CD4-positive, alpha-beta T cell treated with Interleukin-21 for 1 hour (primary cell): ENCODE measurements at regions not wholly inside any gene's neighbourhood (a gene's known extent, or its start where the extent isn't known, plus 50 kb on each side); places are given as distances from the start of the nearest gene placed in this dataset.
"Not testable (repeated sequence)": the region's sequence is repeated elsewhere in the genome, so short reads cannot be mapped to it uniquely, and the experiment has no call there.

Experiments
- DNase-seq: peaks from one replicate; pipeline ENCODE4 v3.0.0-alpha.2; 2020

- no peak for DNase-seq
Observed at GRCh38 chr10:130926442-130926841, 385.1 kb downstream of the TCERG1L start.

- no peak for DNase-seq
Observed at GRCh38 chr10:130927157-130927556, 384.4 kb downstream of the TCERG1L start.

- DNase-seq, result no peak
Observed at GRCh38 chr10:130928306-130928705, 383.2 kb downstream of the TCERG1L start.

- DNase-seq, result no peak
Observed at GRCh38 chr10:130929422-130930325, 381.8 kb downstream of the TCERG1L start.

GRCh38 chr10:130930821-130931220 lies 380.7 kb downstream of the TCERG1L start:
- DNase-seq, result no peak

GRCh38 chr10:130931256-130931655 lies 380.3 kb downstream of the TCERG1L start:
- DNase-seq, result no peak

- no peak for DNase-seq
Observed at GRCh38 chr10:130932326-130933007, 379.1 kb downstream of the TCERG1L start.

GRCh38 chr10:130933008-130933390 lies 378.5 kb downstream of the TCERG1L start:
- no peak for DNase-seq

- DNase-seq, result no peak
Observed at GRCh38 chr10:130934293-130935127, 377.0 kb downstream of the TCERG1L start.

GRCh38 chr10:130935128-130935439 lies 376.4 kb downstream of the TCERG1L start:
- DNase-seq, result no peak

- DNase-seq, result no peak
Observed at GRCh38 chr10:130935897-130936550, 375.5 kb downstream of the TCERG1L start.

GRCh38 chr10:130936851-130937250 lies 374.7 kb downstream of the TCERG1L start:
- no peak for DNase-seq

GRCh38 chr10:130938051-130938450 lies 373.5 kb downstream of the TCERG1L start:
- no peak for DNase-seq

- not testable (repeated sequence) for DNase-seq
Observed at GRCh38 chr10:130938891-130939290, 372.6 kb downstream of the TCERG1L start.

- DNase-seq, result no peak
Observed at GRCh38 chr10:130941886-130942285, 369.6 kb downstream of the TCERG1L start.

- no peak for DNase-seq
Observed at GRCh38 chr10:130952086-130952485, 359.4 kb downstream of the TCERG1L start.

- DNase-seq, result no peak
Observed at GRCh38 chr10:130954326-130954905, 357.1 kb downstream of the TCERG1L start.

- DNase-seq, result no peak
Observed at GRCh38 chr10:130956251-130956650, 355.3 kb downstream of the TCERG1L start.

GRCh38 chr10:130957423-130957822 lies 354.1 kb downstream of the TCERG1L start:
- no peak for DNase-seq

GRCh38 chr10:130958003-130958402 lies 353.5 kb downstream of the TCERG1L start:
- DNase-seq, result no peak

GRCh38 chr10:130958981-130959751 lies 352.4 kb downstream of the TCERG1L start:
- DNase-seq, result no peak

- no peak for DNase-seq
Observed at GRCh38 chr10:130959752-130960195, 351.7 kb downstream of the TCERG1L start.
